ENCODE measurements at regions not wholly inside any gene's neighbourhood (a gene's known extent, or its start where the extent isn't known, plus 50 kb on each side); places are given as distances from the start of the nearest gene placed in this dataset.
"Not testable (repeated sequence)": the region's sequence is repeated elsewhere in the genome, so short reads cannot be mapped to it uniquely, and the experiment has no call there.

DNA sequence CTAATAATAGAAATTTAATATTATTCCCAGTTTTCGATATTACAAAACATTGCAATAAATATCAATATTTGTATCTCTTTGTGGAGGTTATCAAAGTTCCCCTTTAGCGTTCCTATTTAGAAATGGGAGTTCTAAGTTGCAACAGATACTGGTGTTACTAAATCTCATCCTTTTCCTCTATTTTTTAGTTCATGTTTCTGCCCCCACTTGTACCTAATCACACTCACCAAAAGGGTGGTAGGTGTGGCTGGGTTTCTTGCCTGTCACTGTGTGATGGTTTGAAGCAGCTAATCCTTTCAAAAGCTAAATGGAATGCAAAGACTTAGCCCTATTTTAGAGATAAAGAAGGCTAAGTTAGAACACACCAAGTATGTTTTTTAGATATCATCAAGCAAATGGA lies 997.9 kb downstream of the TSN start:
- DNase-seq (ENCODE audit: extremely low spot score, insufficient read length, low read depth) (no peak), FAIRE-seq (no peak)

DNA sequence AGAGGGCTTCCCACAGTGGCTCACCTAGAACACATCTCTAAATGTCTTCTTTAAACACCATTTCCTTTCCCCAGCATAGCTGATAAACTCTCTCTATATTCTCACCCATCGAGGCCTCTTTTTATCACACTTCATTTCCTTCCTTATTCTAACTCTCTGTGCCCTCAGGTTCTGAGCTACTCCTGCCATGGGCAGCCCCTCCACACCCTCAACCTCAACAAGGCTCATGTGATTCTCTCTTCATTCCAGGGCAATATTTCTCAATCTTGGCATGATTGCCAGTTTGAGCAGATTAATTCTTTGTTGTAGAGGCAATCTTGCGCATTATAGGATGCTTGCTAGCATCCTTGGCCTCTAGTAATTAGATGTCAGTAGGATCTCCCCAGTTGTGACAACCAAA lies 999.1 kb downstream of the TSN start:
- FAIRE-seq (no peak), DNase-seq (ENCODE audit: extremely low spot score, insufficient read length, low read depth) (no peak)

DNA sequence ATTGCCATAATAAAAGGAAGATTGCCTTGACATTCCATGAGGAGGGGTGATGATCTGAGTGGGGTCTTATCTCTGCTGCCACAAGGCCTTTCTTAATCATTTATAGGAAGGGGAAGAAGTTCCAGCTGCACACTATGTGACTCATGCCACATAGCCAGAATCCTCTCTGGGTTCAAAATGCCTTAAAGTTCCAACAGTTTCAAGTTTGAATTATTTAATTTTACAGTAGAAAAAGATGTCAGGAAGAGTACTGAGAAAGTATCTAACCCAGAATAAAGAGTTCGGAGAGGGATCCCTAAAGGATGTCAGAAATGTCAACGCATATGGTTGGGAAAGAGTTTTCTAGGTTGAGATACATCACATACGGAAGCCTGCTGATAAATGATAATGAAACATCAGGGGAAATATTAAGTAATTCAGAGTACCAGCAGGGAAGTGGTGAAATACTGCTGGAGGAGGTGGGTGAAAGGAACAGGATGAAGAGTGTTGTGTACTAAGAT lies 999.9 kb downstream of the TSN start:
- DNase-seq (ENCODE audit: extremely low spot score, insufficient read length, low read depth) (no peak), FAIRE-seq (no peak)

DNA sequence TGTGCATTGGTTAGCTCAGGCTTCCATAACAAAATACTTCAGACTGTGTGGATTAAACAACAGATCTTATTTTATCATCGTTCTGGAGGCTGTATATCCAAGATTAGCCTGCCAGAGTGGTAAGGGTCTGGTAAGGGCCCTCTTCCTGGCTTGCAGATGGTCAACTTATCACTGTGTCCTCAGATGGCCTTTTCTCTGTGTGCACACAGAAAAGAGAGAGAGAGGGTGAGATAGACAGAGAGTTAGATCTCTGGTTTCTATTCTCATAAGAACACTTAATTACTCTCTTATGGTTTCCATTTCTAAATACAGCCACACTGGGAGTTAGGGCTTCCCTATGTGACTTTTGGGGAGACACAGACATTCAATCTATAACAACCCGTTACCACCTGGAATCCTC lies 1003.5 kb downstream of the TSN start:
- no peak for FAIRE-seq
- DNase-seq (ENCODE audit: extremely low spot score, insufficient read length, low read depth): no peak

DNA sequence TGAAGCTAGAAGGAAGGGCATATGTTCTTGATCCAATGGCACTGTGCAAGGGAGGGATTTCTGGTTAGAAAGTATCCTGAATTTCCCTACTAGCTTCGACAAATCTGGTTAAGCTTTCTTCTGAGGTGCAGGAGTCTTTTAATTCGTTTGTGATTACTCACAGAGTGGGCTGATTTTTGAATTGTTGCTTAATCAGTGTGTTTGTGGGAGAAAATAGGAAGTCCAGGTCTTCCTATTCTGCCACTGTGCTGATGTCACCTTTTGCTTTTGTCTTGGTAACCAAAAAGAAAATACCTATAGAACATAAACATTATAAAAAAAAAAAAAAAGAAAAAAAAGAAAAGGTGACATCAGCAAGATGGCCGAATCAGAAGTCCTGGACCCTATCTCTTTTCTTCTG lies 1008.6 kb downstream of the TSN start:
- no peak for FAIRE-seq
- no peak for DNase-seq (ENCODE audit: extremely low spot score, insufficient read length, low read depth)

DNA sequence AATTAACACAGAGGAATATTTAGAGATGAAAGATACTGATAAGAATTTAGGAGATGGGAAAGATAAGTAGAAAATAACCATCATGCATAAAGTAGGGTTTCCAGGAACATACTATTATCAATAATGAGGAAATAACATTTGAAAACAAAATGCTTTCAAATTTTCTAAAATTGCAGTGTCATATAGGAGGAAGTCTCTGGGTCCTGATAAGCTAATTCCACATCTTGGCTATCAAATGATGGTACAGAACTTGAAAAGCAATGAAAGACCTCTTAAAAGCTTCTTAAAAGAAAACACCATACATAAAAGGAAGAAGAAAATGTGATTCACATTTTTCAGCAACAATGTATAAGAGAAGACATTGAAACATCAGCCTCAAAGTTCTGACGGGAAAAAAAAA lies 1024.8 kb downstream of the TSN start:
- no peak for FAIRE-seq
- no peak for DNase-seq (ENCODE audit: extremely low spot score, insufficient read length, low read depth)

DNA sequence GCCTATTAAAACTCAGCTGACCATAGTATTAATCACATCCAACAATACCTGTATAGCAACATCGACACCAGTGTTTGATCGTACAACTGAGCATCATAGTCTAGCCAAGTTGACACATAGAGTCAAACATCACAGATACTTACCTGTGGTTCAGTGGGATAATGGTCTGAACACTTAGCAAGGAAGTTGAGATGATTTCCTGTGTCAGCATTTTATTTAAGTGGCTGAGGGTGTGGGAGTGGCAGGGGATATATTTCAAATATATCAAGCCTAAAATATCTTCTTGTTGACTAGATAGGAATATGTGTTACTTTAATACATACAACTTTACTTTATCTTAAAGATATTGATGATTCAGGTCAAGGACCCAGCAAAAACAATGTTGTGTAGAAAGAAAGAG lies 1038.6 kb downstream of the TSN start:
- FAIRE-seq: no peak
- DNase-seq (ENCODE audit: extremely low spot score, insufficient read length, low read depth): no peak

DNA sequence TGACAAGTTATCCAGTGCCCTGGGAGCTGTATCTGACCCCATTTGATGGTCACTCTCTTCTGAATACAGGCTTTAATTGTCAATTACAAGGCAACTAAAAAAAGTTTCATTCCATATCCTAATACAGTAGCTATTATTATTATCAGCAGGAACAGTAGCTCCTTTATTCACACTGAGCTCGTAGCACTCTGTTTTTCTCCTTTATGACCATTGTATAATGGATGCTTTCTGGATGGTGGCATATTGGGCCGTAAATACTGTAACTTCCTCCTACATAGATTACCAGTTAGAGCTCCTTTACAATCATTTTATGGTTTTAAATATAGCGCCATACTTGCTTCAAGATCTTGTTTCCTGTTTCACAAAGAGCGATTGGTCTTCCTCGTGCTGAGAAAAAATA lies 1040.3 kb downstream of the TSN start:
- no peak for DNase-seq (ENCODE audit: extremely low spot score, insufficient read length, low read depth)
- no peak for FAIRE-seq

DNA sequence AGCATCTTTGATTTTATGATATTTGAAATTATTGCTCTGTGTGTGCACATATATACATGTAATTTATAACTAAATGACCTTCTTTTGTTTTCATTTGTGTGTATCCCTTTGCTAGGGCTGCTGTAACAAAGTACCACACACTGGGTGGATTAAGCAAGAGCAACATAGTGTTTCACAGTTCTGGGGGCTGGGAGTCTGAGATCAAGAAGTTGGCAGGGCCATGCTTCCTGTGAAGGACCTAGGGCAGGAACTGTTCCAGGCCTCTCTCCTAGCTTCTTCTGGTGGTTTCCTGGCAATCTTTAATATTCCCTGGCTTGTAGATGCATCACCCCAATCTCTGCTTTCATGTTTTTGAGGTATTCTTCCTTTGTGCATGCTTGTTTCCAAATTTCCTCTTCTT lies 1043.9 kb downstream of the TSN start:
- DNase-seq (ENCODE audit: extremely low spot score, insufficient read length, low read depth) (no peak), FAIRE-seq (no peak)

DNA sequence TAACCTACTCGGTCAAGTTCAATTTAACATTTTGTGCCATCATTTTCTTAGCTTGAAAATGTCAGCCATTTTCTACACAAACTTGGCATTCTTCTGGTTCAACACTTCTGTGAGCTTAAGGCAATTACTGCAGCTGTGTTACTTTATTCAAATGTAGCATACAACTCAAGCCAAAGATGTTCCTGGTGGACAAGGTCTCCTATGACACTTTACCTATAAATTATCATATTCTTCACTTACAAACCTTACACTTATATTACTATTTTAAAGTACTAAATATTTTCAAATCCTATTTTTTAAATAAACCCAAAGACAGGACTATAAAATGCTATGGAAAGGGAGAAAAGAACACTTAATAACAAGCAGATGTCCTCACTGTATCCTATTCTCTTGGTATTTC lies 1045.3 kb downstream of the TSN start:
- FAIRE-seq (no peak), DNase-seq (ENCODE audit: extremely low spot score, insufficient read length, low read depth) (no peak)

DNA sequence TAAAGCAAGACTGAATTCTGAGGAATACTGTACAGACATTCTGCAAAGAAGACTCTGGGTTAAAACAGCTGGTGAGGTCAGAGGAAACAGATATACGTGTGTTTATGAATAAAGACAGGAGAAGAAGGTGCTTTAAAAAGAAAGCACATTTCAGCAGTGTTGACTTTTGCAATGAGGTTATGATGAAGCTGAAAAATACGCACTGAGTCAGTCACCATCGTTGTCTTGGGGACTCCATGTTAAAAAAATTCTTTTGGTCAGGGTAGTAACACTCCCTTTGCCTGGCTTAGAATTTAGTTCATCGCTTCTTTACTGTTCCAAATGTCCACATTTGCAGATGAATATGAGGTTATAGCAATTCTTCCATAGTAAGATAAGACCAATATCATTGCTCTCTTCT lies 1049.0 kb downstream of the TSN start:
- FAIRE-seq: no peak
- no peak for DNase-seq (ENCODE audit: extremely low spot score, insufficient read length, low read depth)

DNA sequence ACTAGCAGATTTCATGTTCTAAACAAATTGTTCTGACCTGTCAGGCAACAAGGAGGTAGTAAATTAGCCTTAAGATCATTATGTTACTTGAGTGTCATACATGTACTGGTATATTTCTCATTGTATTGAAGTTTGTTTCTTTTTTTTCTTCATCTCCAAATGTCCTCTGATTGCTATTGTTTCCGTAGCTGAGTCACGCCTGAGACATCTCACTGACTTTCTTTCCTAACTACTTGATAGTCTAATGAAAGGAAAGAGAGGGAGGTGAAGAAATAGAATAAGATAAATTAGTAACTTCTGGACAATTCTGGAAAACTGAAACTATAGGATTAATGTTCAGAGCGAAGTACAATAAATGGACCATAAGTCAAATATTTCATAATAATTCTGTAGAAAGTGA lies 1049.9 kb downstream of the TSN start:
- DNase-seq (ENCODE audit: extremely low spot score, insufficient read length, low read depth) (no peak), FAIRE-seq (no peak)

DNA sequence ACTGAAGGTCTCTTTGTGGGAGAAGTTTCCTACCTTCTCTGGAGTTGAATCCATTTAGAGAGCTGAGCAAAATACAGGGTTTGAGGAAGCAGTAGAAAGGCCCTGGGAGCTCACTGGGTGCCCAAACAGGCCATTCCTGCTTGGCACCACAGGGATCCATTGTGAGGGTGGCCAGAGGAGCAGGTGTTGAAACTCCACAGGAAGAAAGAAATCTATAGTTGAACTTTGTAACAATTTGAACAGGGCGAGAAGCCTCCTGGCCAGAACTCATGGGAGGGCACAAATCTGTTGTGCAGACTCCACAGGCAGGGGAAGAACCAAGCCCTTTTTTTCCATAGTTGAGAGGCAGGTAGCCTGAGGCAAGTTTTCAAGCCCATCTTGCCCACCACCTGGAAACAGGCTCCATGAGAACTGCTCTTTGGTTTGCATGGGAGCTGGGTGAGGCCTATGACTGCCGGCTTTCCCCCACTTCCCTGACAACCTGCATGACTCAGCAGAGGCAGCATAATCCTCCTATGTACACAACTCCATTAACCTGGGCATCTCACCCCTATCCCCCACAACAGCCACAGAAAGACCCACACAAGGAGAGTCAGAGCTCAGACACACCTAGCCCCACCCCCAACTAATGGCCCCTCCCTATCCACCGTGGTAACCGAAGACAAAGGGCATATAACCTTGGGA lies 1053.0 kb downstream of the TSN start:
- FAIRE-seq: no peak
- DNase-seq (ENCODE audit: extremely low spot score, insufficient read length, low read depth): no peak

DNA sequence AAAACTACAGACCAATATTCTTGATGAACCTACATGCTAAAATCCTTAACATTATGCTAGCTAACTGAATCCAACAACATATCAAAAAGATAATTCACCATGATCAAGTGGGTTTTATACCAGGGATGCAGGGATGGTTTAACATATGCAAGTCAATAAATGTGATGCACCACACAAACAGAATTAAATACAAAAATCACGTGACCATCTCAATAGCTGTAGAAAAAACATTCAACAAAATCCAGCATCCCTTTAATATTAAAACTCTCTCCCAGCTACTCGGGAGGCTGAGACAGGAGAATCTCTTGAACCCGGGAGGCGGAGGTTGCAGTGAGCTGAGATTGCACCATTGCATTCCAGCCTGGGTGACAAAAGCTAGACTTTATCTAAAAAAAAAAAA lies 1056.8 kb downstream of the TSN start:
- not testable (repeated sequence) for FAIRE-seq

DNA sequence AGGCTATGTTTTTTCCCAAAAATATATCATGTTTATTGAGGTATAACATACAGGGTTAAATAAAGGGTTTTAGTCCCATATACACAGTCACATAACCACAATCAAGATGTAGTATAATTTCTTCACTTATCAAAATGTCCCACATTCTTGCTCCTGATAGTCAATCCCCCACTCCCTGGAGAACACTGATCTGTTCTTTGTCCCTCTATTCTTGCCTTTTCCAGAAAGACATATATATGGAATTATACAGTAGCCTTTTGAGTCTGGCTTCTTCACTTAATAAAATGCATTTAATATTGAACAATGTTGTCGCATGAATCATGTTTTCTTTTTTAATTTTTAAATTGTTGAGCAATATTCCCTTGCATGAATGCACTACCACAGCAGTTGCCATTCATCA lies 1059.7 kb downstream of the TSN start:
- FAIRE-seq: no peak
- no peak for DNase-seq (ENCODE audit: extremely low spot score, insufficient read length, low read depth)

More for the DNA sequence above, 1056.8 kb downstream of the TSN start:
- not testable (repeated sequence) for DNase-seq (ENCODE audit: extremely low spot score, insufficient read length, low read depth)

DNA sequence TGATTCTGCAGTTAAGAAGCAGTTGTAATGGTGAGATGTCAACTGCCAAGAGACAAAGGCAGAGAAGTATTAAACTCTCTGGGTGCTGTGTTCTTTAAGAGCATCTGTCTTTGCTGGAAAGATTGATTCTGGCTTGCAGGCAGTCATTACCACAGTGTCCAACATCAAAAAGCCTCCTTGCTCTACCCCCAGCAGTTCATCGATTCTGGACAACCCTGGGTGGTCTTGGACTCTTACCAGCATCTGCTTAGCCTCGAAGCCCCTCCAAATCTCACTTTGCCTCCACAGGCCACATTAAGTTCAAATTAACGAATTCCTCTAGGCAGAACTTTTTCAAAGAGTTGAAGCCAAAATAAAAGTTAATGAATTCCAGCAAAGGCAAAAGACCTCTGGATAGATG lies 1061.4 kb downstream of the TSN start:
- DNase-seq (ENCODE audit: extremely low spot score, insufficient read length, low read depth) (no peak), FAIRE-seq (no peak)

DNA sequence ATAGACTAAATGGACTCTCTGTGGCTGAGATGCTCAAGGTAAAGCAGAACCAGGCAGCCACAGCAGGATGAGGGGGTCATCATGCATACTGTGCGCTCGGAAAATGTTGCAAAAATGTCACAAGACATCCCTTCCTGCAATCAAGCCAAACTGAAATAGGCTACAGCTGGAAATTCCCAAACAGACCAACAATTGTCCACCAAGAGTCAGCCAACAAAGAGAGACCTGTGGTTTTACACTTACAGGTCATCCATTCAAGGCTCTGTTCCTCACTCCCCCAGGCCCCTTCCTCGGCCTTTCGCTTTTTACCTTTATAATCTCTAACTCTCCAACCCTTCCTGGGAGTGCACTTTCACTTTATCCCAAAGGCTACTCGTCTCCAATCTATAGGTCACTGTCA lies 1066.9 kb downstream of the TSN start:
- DNase-seq (ENCODE audit: extremely low spot score, insufficient read length, low read depth) (no peak), FAIRE-seq (no peak)

DNA sequence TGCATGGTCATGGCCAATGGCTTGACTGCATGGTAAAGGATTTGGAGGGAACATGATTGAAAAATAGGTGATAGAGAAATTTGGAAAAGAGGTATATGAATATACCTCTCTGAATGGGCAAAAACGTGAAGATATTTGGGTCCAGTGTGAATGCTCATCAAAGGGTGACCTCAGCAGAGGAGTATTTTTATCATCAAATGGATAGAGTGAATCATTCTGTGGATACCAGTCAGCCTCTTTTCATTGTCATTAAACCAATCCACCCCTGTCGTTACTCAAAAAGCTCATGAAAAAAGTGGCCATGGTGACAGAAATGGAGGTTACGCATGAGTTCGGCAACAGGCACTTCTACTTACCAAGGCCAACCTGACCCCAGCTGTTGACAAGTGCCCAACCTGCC lies 1074.7 kb downstream of the TSN start:
- DNase-seq (ENCODE audit: extremely low spot score, insufficient read length, low read depth) (no peak), FAIRE-seq (no peak)

DNA sequence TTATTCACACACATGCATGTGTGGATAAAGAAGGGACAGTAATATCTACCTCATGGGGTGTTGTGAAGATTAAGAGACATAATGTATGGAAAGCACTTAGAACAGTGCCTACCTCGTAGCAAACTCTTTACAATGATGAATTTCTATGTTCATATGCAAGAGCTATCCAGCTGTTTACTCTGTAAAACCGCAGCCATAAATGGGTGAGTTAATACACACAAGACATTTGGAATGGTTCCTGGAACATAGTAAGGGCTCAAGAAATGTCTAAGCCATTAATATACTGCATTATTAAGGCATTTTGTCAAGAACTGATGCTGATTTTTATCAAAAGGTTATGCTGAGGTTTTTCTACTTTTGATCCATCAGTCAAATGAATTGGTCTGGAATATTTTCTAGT lies 1076.2 kb downstream of the TSN start:
- no peak for DNase-seq (ENCODE audit: extremely low spot score, insufficient read length, low read depth)
- FAIRE-seq: no peak

DNA sequence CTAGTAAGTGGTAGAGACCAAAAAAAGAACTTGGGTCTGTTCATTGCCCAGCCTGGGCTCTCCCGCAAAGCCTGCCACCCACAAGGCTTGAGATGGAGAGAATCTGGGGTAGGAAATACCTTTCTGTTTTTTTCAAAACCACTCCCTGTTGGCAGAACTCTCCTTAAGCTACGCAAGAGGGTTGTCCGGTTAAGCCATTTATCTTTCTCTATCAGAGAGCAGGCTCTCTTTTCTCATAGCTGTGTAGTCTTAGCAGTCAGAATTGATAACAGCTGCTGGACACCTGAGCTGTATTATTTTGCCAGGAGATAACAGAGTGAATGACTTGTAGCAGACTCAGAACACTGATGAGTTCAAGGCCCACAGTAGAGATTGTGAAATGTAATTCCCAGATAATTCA lies 1088.1 kb downstream of the TSN start:
- no peak for FAIRE-seq
- no peak for DNase-seq (ENCODE audit: extremely low spot score, insufficient read length, low read depth)

DNA sequence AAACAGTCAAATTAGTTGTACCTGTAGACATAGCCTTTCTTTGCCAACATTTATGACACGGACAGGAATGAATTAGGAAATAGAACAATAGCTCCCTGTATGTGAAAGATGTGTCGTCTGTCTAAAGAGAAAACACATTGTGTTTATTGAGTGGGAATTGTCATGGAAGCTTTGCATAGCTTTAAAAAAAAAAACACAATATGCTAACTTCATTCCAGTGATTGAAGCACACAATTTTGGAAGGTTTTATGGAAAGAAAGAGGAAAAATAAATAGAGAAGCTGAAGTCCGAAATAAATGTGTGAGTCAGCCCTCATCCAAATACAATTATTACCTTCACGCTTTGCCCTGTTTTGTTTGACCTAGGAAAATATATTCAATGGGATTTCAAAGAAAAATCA lies 1095.7 kb downstream of the TSN start:
- DNase-seq (ENCODE audit: extremely low spot score, insufficient read length, low read depth) (no peak), FAIRE-seq (no peak)

DNA sequence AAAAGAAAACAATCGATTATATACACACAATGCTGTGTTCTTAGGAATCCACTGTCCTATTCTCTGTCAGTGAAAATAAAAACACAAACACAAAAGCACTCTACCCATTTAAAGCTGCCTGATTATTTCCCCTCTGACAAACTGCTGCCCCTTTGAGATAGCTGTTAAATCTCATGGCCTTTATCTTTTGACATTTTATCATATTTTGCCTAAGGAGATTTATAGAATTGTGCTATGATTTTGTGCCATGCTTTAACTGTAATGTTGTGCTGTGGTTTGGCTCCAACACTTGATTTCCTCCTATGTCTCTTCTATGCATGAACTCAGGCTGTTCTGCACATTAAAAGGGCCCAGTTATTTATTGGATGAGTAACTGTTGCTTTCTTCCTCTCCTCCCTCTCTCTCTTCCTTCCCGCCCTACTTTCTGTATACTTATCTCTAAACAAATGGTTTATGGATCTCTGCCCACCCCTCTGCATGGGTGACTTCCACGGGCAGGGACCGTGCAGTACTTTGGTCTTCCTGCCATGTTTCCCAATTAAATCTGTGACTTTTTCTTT lies 1096.6 kb downstream of the TSN start:
- DNase-seq (ENCODE audit: extremely low spot score, insufficient read length, low read depth) (no peak), FAIRE-seq (no peak)

Data from GM18507 (cell line).